ENCODE measurements at regions not wholly inside any gene's neighbourhood (a gene's known extent, or its start where the extent isn't known, plus 50 kb on each side); places are given as distances from the start of the nearest gene placed in this dataset.
"Not testable (repeated sequence)": the region's sequence is repeated elsewhere in the genome, so short reads cannot be mapped to it uniquely, and the experiment has no call there.

GRCh38 chr21:19523061-19523460 lies 1119.5 kb upstream of the TMPRSS15 start:
- Histone ChIP-seq H3K4me1 (peaks cover 29% of the 10 kb centered on the region), H3K27me3 (no peaks in the 10 kb centered on the region), H3K27ac (peak overlapping the region; percentile 94), H3K36me3 (no peaks in the 10 kb centered on the region), H3K4me3 (no peak overlapping the region), H3K9me3 (replicated peaks) (no peaks in the 10 kb centered on the region)
- DNase-seq, result peak; percentile 30 to 60

- peaks cover 29% of the 10 kb centered on the region for H3K4me1 ChIP-seq
Observed at GRCh38 chr21:19523746-19524145, 1120.2 kb upstream of the TMPRSS15 start.

DNA sequence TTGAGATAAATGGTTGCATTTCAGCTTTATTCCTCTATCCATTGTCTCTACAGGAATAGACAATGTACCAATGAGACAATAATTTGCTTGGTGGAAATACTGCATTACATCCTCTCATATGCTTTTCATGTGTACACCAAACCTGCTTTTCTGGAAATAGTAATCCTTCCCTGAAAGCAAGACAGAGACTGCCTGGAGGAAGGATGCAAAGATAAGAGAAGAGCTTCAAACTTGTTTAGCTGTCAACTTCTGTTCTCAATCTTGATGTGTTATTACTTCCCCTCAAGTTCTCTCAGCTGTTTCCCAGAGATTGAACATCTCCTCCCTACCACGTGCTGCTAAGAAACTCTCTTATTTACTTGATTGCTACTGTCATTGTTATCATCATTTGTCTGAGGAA lies 1125.4 kb upstream of the TMPRSS15 start:
- Histone ChIP-seq H3K4me1 (peaks cover 5% of the 10 kb centered on the region), H3K36me3 (no peaks in the 10 kb centered on the region), H3K27ac (no peak overlapping the region), H3K9me3 (replicated peaks) (no peaks in the 10 kb centered on the region), H3K27me3 (no peaks in the 10 kb centered on the region), H3K4me3 (no peak overlapping the region)
- no peak for DNase-seq

More at GRCh38 chr21:19523746-19524145, 1120.2 kb upstream of the TMPRSS15 start:
- Histone ChIP-seq H3K27me3 (no peaks in the 10 kb centered on the region), H3K9me3 (replicated peaks) (no peaks in the 10 kb centered on the region), H3K27ac (peak overlapping the region; percentile 94), H3K36me3 (no peaks in the 10 kb centered on the region), H3K4me3 (no peak overlapping the region)
- DNase-seq, result peak; percentile 89 to 96

- H3K4me3 ChIP-seq, result no peak overlapping the region
- H3K36me3 ChIP-seq, result no peaks in the 10 kb centered on the region
- no peaks in the 10 kb centered on the region for H3K9me3 ChIP-seq (replicated peaks)
- H3K27ac ChIP-seq, result no peak overlapping the region
- no peak for DNase-seq
- H3K27me3 ChIP-seq, result no peaks in the 10 kb centered on the region
- H3K4me1 ChIP-seq, result no peaks in the 10 kb centered on the region
Observed at GRCh38 chr21:19535356-19535755, 1131.8 kb upstream of the TMPRSS15 start.

DNA sequence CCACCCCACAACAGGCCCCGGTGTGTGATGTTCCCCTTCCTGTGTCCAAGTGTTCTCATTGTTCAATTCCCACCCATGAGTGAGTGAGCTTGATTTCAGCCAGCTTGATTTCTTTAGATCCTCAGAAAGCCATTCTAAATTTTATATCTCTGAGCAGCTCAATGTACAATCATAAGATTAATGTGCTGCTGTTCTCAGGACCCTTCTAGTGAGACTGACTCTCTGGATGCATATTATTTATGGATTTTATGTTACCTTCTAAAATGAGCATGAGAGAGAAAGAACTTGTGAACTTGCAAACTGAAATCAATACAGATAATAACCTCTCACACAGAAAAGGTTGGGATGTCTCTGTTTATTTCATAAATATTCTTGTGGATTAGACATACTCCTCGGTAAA lies 1133.5 kb upstream of the TMPRSS15 start:
- no peaks in the 10 kb centered on the region for H3K4me1 ChIP-seq
- DNase-seq, result no peak
- H3K27me3 ChIP-seq, result no peaks in the 10 kb centered on the region
- no peak overlapping the region for H3K4me3 ChIP-seq
- 0 out of 2 replicates have a peak, but pooled peaks cover under 1% of the 10 kb centered on the region for H3K9me3 ChIP-seq (replicated peaks)
- H3K27ac ChIP-seq, result no peak overlapping the region
- H3K36me3 ChIP-seq, result no peaks in the 10 kb centered on the region

- no peak for DNase-seq
- no peak overlapping the region for H3K27ac ChIP-seq
- no peaks in the 10 kb centered on the region for H3K36me3 ChIP-seq
- H3K4me3 ChIP-seq, result no peak overlapping the region
- peaks cover 8% of the 10 kb centered on the region; the same call in 1 of the 2 replicates for H3K4me1 ChIP-seq
- H3K27me3 ChIP-seq, result no peaks in the 10 kb centered on the region
- H3K9me3 ChIP-seq (replicated peaks), result 0 out of 2 replicates have a peak, but pooled peaks cover 4% of the 10 kb centered on the region
Observed at GRCh38 chr21:19540287-19540686, 1136.7 kb upstream of the TMPRSS15 start.

DNA sequence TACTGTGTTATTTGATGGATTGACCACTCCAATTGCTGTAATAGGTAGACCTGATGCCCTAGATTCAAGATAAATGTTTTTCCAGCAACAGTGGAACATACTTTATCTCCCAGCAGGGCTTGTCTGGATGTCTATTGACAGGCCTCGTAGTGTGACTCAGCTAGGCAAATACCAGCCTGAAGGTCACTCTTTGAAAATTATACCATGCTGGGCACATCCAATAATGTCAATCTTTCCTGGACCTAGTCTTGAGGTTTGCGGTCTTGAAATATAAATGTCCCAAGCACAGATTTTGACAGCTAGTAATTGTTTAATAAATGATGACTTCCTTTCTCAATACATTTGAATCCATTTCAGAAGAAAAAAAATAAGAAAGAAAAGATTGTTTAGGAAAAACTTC lies 1138.0 kb upstream of the TMPRSS15 start:
- H3K4me3 ChIP-seq, result no peak overlapping the region
- no peak for DNase-seq
- H3K36me3 ChIP-seq, result no peaks in the 10 kb centered on the region
- peaks cover 8% of the 10 kb centered on the region; the same call in 1 of the 2 replicates for H3K4me1 ChIP-seq
- no peaks in the 10 kb centered on the region for H3K27me3 ChIP-seq
- H3K9me3 ChIP-seq (replicated peaks), result peaks cover 12% of the 10 kb centered on the region
- no peak overlapping the region for H3K27ac ChIP-seq

GRCh38 chr21:19544493-19544892 lies 1140.9 kb upstream of the TMPRSS15 start:
- not testable (repeated sequence) for H3K4me3 ChIP-seq, H3K27me3 ChIP-seq, H3K36me3 ChIP-seq
- DNase-seq, result peak; percentile 58 to 60
- Histone ChIP-seq H3K27ac (peak overlapping the region; percentile 64), H3K4me1 (peaks cover 11% of the 10 kb centered on the region), H3K9me3 (replicated peaks) (peaks cover 14% of the 10 kb centered on the region)

- Histone ChIP-seq H3K27ac (peak overlapping the region; percentile 58), H3K27me3 (no peaks in the 10 kb centered on the region), H3K9me3 (replicated peaks) (peaks cover 12% of the 10 kb centered on the region), H3K36me3 (no peaks in the 10 kb centered on the region), H3K4me1 (peaks cover 11% of the 10 kb centered on the region), H3K4me3 (no peak overlapping the region)
- DNase-seq, result peak; percentile 60 to 82
Observed at GRCh38 chr21:19547951-19548840, 1144.6 kb upstream of the TMPRSS15 start.

GRCh38 chr21:19553919-19554615 lies 1150.5 kb upstream of the TMPRSS15 start:
- no peak for DNase-seq
- no peaks in the 10 kb centered on the region for H3K27me3 ChIP-seq
- H3K27ac ChIP-seq, result no peak overlapping the region
- H3K4me3 ChIP-seq, result no peak overlapping the region
- no peaks in the 10 kb centered on the region; the same call in 1 of the 2 replicates for H3K4me1 ChIP-seq
- 0 out of 2 replicates have a peak, but pooled peaks cover 3% of the 10 kb centered on the region for H3K9me3 ChIP-seq (replicated peaks)
- H3K36me3 ChIP-seq, result no peaks in the 10 kb centered on the region

DNA sequence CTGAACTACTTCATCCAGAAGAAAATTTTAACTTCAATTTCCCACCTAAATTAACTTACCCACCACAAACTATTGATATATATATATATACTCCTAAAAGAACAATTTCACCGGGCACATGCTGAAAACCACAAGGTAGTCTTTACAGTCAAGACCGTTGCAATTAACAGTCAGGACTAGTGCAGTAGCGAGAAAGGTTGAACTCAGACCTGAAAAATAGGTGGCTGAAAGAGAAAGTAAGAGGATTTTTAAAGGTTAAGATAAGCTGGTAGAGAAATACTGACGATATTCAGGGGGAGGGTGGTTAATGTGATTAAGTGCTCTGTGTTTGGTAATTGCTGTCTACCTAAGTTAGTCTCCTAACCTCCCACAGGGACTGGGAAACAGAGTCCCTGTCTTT lies 1153.5 kb upstream of the TMPRSS15 start:
- Histone ChIP-seq H3K4me3 (no peak overlapping the region), H3K4me1 (no peaks in the 10 kb centered on the region), H3K27me3 (no peaks in the 10 kb centered on the region)

GRCh38 chr21:19557488-19557887 lies 1153.9 kb upstream of the TMPRSS15 start:
- Histone ChIP-seq H3K27ac (no peak overlapping the region), H3K4me1 (no peaks in the 10 kb centered on the region), H3K4me3 (no peak overlapping the region), H3K36me3 (no peaks in the 10 kb centered on the region), H3K9me3 (replicated peaks) (no peaks in the 10 kb centered on the region), H3K27me3 (no peaks in the 10 kb centered on the region)
- DNase-seq, result no peak

More for the DNA sequence above, 1153.5 kb upstream of the TMPRSS15 start:
- H3K9me3 ChIP-seq (replicated peaks), result no peaks in the 10 kb centered on the region
- no peaks in the 10 kb centered on the region for H3K36me3 ChIP-seq
- no peak for DNase-seq
- H3K27ac ChIP-seq, result no peak overlapping the region

DNA sequence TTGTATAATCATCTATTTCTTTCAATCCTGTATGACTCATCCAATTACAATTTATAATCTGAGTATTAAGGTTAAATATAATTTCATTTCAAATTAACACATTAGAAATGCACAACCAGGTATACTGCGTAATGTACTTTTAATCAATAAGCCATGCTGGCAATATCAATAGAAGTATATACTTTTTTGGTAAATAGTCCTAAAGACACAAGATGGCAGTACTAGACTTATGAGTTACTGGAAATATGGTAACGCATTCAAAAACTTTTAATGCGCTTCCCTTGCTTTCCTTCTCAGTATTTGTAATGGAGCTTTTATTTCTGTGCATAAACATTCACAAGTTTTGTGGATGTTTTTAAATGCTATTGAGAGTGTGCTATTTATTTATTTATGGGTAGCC lies 1162.0 kb upstream of the TMPRSS15 start:
- Histone ChIP-seq H3K9me3 (replicated peaks) (no peaks in the 10 kb centered on the region), H3K27me3 (no peaks in the 10 kb centered on the region), H3K4me3 (no peak overlapping the region), H3K27ac (no peak overlapping the region), H3K4me1 (no peaks in the 10 kb centered on the region), H3K36me3 (no peaks in the 10 kb centered on the region)
- no peak for DNase-seq

- no peak overlapping the region for H3K4me3 ChIP-seq
- H3K36me3 ChIP-seq, result no peaks in the 10 kb centered on the region
- H3K4me1 ChIP-seq, result no peaks in the 10 kb centered on the region
- no peaks in the 10 kb centered on the region for H3K9me3 ChIP-seq (replicated peaks)
- no peak for DNase-seq
- no peaks in the 10 kb centered on the region for H3K27me3 ChIP-seq
- no peak overlapping the region for H3K27ac ChIP-seq
Observed at GRCh38 chr21:19566975-19567374, 1163.4 kb upstream of the TMPRSS15 start.

GRCh38 chr21:19577381-19577780 lies 1173.8 kb upstream of the TMPRSS15 start:
- Histone ChIP-seq H3K9me3 (replicated peaks) (no peaks in the 10 kb centered on the region), H3K27ac (no peak overlapping the region), H3K36me3 (no peaks in the 10 kb centered on the region), H3K27me3 (no peaks in the 10 kb centered on the region), H3K4me1 (no peaks in the 10 kb centered on the region), H3K4me3 (no peak overlapping the region)
- no peak for DNase-seq
